ENCODE measurements at regions not wholly inside any gene's neighbourhood (a gene's known extent, or its start where the extent isn't known, plus 50 kb on each side); places are given as distances from the start of the nearest gene placed in this dataset.

DNA sequence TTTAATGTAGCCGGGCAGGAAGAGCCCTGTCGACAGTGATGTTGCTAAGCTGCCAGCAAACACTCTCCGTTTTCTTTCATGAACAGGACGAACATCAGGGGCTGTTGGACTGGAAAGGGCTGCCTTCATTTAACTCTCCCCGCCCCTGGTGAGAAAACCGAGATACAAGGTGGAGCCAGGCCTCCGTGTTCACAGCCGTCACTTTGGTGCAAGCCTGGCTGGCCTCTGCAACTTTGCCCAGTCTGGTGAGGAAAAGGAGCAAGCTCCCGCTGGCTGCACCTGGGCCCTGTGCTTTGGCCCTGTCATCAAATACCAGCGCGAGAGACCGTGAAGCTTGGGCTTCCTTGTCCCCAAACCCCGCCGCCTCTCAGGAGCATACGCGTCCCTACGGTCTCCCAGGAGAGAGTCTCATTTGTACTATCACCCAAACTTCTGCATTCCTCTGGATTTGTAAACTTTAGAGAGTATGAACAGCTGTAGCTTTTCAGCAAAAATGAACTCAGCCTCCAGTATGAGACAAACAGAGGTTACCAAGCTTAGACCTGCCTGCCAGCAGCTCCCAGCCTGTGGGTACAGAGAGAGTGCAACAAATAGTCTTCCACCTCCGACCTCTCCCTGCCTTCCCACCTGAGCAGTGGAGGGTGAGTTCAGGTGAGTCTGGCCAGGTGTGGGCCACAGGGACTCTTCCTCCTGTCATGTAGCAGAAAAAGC lies 445.3 kb upstream of the MGMT start:
- TF ChIP-seq, protein P1, sequence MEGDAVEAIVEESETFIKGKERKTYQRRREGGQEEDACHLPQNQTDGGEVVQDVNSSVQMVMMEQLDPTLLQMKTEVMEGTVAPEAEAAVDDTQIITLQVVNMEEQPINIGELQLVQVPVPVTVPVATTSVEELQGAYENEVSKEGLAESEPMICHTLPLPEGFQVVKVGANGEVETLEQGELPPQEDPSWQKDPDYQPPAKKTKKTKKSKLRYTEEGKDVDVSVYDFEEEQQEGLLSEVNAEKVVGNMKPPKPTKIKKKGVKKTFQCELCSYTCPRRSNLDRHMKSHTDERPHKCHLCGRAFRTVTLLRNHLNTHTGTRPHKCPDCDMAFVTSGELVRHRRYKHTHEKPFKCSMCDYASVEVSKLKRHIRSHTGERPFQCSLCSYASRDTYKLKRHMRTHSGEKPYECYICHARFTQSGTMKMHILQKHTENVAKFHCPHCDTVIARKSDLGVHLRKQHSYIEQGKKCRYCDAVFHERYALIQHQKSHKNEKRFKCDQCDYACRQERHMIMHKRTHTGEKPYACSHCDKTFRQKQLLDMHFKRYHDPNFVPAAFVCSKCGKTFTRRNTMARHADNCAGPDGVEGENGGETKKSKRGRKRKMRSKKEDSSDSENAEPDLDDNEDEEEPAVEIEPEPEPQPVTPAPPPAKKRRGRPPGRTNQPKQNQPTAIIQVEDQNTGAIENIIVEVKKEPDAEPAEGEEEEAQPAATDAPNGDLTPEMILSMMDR (IDR thresholded peaks at IDR 0.05; ENCODE audit: low read depth, low read length, missing control alignments) = no peak
- no peak overlapping the region for H3K4me3 ChIP-seq (replicated peaks; ENCODE audit: low read depth, low read length)
- no peak for DNase-seq (ENCODE audit: extremely low read depth, low read depth)

DNA sequence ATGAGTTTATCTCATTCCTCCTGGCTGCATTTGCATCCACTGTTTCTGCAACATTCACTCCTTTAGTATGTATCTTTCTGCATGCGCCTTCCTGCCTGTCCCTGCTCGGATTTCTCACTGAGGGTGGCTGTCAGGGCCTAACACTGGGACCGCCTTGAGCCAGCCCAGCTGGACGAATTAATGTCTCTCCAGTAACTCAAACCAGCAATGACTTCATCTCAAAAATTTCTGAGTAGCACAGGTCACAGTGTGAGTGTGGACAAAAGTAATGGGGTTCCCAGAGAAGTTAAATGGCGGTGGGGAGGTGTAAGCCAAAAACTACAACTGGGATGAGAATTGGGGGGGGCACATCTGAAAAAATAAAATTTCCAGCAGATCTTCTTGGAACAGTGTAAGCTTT lies 444.0 kb upstream of the MGMT start:
- DNase-seq (ENCODE audit: extremely low read depth, low read depth) = no peak
- H3K4me3 ChIP-seq (replicated peaks; ENCODE audit: low read depth, low read length) = no peak overlapping the region
- TF ChIP-seq, protein P1 (IDR thresholded peaks at IDR 0.05; ENCODE audit: low read depth, low read length, missing control alignments) = no peak

DNA sequence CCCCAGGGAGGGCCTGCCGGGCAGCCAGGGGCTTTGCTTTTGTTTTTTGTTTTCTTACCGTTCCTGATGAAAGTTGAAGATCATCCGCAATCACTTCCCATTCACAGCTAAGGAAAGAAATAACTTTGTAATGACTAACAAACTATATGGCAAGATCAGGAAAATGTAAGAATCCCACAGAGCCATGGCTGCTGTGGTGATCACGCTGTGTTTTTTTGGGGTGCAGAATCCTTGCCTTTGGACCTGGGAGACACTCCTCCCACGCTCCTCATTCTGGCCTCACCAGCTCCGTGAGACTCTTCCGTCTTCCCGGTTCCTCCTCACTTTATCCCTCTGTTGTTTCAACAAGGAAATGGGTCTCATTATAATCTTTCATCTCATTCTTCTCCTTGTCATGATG lies 443.0 kb upstream of the MGMT start:
- TF ChIP-seq, protein P1 (IDR thresholded peaks at IDR 0.05; ENCODE audit: low read depth, low read length, missing control alignments) = no peak
- H3K4me3 ChIP-seq (replicated peaks; ENCODE audit: low read depth, low read length) = no peak overlapping the region
- no peak for DNase-seq (ENCODE audit: extremely low read depth, low read depth)

DNA sequence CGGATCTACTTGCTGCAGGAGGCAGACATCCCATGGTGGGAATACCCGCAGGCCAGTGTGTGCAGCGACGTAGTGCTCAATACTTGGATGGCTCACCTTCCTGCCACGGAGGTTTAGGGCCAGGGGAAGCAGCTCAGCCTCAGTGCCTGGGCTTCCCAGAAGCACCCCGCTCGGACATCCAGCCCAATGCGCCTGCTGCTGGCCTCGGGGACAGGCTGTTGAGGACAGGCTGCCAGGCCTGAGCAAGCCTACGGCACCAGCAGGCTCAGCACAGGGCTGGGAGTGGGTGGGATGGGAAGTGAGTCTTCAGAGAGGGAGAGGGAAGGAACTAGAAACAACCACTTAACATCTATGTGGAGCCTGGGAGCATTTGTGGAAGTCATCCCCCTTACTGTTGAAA lies 441.3 kb upstream of the MGMT start:
- TF ChIP-seq, protein P1 (IDR thresholded peaks at IDR 0.05; ENCODE audit: low read depth, low read length, missing control alignments) = no peak
- H3K4me3 ChIP-seq (replicated peaks; ENCODE audit: low read depth, low read length) = no peak overlapping the region
- no peak for DNase-seq (ENCODE audit: extremely low read depth, low read depth)

DNA sequence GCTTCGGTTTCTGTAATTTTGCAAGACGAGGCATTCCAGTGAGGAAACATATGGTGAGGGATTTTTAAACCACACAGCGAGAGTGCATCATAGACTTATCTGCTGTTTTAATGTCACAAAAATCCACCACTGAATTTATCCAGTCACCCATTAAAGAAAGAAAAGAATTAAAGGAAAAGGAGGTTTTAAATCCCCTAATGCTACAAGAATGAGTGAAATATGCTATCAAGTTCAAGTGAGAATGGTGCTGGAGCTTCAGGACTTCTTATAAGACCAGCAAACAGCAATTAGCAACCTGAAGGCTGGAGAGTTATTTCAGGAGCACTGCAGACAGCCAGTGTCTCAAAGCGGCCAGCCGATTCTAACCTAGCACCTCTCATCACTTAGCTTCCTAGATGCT lies 439.1 kb upstream of the MGMT start:
- DNase-seq (ENCODE audit: extremely low read depth, low read depth) = no peak

DNA sequence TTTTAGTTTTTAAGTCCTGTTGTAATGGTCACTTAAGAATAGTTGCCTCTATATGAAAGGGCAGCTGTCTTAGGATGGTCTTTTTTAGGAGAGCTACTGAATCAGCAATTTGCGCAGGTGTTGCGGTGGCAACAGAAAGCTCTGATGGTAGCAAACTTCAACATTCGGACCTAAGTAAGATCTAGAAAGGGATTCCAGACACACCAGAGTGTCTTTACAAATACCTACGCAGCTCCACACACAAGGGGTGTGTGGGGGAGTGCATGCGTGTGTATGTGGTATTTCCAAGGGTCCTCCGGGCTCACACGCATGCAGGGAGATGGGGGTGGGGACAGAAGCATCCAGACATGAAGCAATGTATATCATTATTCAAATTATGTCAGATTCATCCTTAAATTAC lies 438.6 kb upstream of the MGMT start:
- no peak for DNase-seq (ENCODE audit: extremely low read depth, low read depth)
- H3K4me3 ChIP-seq (replicated peaks; ENCODE audit: low read depth, low read length) = no peak overlapping the region
- TF ChIP-seq, protein P1 (IDR thresholded peaks at IDR 0.05; ENCODE audit: low read depth, low read length, missing control alignments) = no peak

More for the DNA sequence above, 439.1 kb upstream of the MGMT start:
- TF ChIP-seq, protein P1 (IDR thresholded peaks at IDR 0.05; ENCODE audit: low read depth, low read length, missing control alignments) = no peak
- no peak overlapping the region for H3K4me3 ChIP-seq (replicated peaks; ENCODE audit: low read depth, low read length)

DNA sequence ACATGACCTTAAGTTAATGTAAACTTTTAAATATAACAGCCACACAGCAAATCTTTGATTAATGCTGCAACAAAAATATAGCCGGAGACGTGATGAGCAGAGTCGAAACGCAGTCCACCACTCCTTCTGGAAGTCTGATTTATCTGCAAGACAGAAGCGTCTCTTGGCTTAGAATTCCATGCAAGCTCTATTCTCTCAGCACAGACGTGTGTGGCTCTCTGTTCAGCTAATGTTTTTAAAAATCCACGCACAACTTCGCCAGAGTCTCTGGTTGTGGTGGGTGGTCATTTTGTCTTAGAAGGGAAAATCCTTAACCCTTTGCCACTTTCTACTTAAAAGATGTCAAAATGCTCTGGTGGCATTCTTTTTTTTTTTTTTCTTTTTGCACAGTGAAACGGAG lies 438.0 kb upstream of the MGMT start:
- DNase-seq (ENCODE audit: extremely low read depth, low read depth) = no peak
- H3K4me3 ChIP-seq (replicated peaks; ENCODE audit: low read depth, low read length) = no peak overlapping the region
- TF ChIP-seq, protein P1 (IDR thresholded peaks at IDR 0.05; ENCODE audit: low read depth, low read length, missing control alignments) = no peak

All from HFF-Myc (cell line).